Right renal cortex interstitium (tissue), 3 donors: ENCODE measurements at regions not wholly inside any gene's neighbourhood (a gene's known extent, or its start where the extent isn't known, plus 50 kb on each side); places are given as distances from the start of the nearest gene placed in this dataset.

Source experiments
- DNase-seq, 3 donors: peaks; one replicate each; pipeline ENCODE4 v3.0.0-alpha.2; 2013; ENCODE audit warnings: low read depth in 3 of 3, low spot score in 2 of 3

GRCh38 chr9:30746589-30746988 lies 1637.9 kb upstream of the ACO1 start:
- no peak for DNase-seq

- no peak for DNase-seq
Measured at GRCh38 chr9:30757723-30758122, 1626.7 kb upstream of the ACO1 start.

GRCh38 chr9:30758726-30759446 lies 1625.6 kb upstream of the ACO1 start:
- no peak for DNase-seq

GRCh38 chr9:30765318-30765717 lies 1619.1 kb upstream of the ACO1 start:
- DNase-seq, result no peak

GRCh38 chr9:30771163-30771708 lies 1613.2 kb upstream of the ACO1 start:
- no peak for DNase-seq

- no peak for DNase-seq
Measured at GRCh38 chr9:30771760-30772159, 1612.7 kb upstream of the ACO1 start.

- DNase-seq, result no peak
Measured at GRCh38 chr9:30773427-30773826, 1611.0 kb upstream of the ACO1 start.

- no peak for DNase-seq
Measured at GRCh38 chr9:30774326-30774725, 1610.1 kb upstream of the ACO1 start.

- DNase-seq, result no peak
Measured at GRCh38 chr9:30775236-30775635, 1609.2 kb upstream of the ACO1 start.

- no peak for DNase-seq
Measured at GRCh38 chr9:30796764-30797163, 1587.7 kb upstream of the ACO1 start.

- no peak for DNase-seq
Measured at GRCh38 chr9:30799527-30800101, 1584.8 kb upstream of the ACO1 start.

- DNase-seq, result no peak
Measured at GRCh38 chr9:30800421-30800820, 1584.0 kb upstream of the ACO1 start.

- DNase-seq, result no peak
Measured at GRCh38 chr9:30812821-30813220, 1571.6 kb upstream of the ACO1 start.

- no peak for DNase-seq
Measured at GRCh38 chr9:30815585-30815984, 1568.9 kb upstream of the ACO1 start.

GRCh38 chr9:30845136-30845535 lies 1539.3 kb upstream of the ACO1 start:
- DNase-seq, result no peak

GRCh38 chr9:30846651-30847050 lies 1537.8 kb upstream of the ACO1 start:
- DNase-seq, result no peak

GRCh38 chr9:30851600-30851999 lies 1532.8 kb upstream of the ACO1 start:
- DNase-seq, result no peak

- no peak for DNase-seq
Measured at GRCh38 chr9:30900706-30901105, 1483.7 kb upstream of the ACO1 start.

- no peak for DNase-seq
Measured at GRCh38 chr9:30913331-30913730, 1471.1 kb upstream of the ACO1 start.

GRCh38 chr9:30915451-30915850 lies 1469.0 kb upstream of the ACO1 start:
- DNase-seq, result no peak

- no peak for DNase-seq
Measured at GRCh38 chr9:30925126-30925525, 1459.3 kb upstream of the ACO1 start.

- DNase-seq, result no peak
Measured at GRCh38 chr9:30925635-30926034, 1458.8 kb upstream of the ACO1 start.
